HG02798 (cell line): ENCODE measurements at regions not wholly inside any gene's neighbourhood (a gene's known extent, or its start where the extent isn't known, plus 50 kb on each side); places are given as distances from the start of the nearest gene placed in this dataset.

Experiments used
- ATAC-seq: cut with Tn5 transposase; IDR thresholded peaks from one replicate; pipeline ENCODE4 v1.9.1; 2021; ENCODE audit warnings: mild to moderate bottlenecking; ENCODE audit not compliant: unreplicated experiment, poor library complexity

GRCh38 chr1:55368698-55369097 lies 153.5 kb upstream of the USP24 start:
- no peak for ATAC-seq

DNA sequence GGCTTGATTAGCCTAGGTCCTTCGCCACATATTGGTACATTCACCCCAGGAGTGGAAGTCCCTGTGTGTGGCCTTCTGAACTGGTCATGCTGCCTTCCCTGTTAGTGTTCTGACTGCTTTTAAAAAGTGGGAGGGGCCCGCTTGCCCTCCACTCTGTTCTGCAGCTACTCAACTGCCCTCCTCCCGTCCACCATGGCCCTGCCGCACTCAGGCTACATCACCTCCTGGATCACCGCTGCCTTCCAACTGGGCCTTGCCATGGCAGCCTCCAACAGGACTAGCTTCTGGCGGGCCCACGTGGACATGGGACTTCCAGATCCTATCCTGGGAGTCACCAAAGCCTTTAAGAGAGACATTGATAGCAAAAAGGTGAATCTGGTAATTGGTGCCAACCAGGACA lies 152.1 kb upstream of the USP24 start:
- no peak for ATAC-seq

- ATAC-seq = no peak
These were observed 149.1 kb upstream of the USP24 start for GRCh38 chr1:55364216-55364615.

- no peak for ATAC-seq
These were observed 148.1 kb upstream of the USP24 start for GRCh38 chr1:55363268-55363667.

- ATAC-seq = no peak
These were observed 147.4 kb upstream of the USP24 start for GRCh38 chr1:55362558-55362957.

- no peak for ATAC-seq
These were observed 144.4 kb upstream of the USP24 start for GRCh38 chr1:55359611-55360010.

- no peak for ATAC-seq
These were observed 143.4 kb upstream of the USP24 start for GRCh38 chr1:55358581-55358980.

DNA sequence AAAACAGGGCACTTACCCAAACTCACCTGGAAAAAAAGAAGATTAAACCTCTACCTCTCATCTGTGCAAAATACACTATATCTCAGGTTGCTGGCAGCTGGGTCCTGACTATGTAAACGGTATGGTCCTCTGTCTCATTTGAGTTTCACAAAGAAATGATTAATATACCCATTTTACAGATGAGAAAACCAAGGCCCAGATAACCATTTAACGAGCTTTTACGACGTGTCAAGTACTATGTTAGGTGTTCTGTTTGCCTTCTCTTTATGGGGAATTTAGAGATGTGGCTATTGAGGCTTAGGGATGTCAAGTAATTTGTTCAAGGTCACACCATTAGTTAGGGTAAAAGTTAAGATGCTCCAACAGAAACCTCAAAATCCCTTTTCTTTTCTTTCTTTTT lies 140.4 kb upstream of the USP24 start:
- ATAC-seq = no peak

- no peak for ATAC-seq
These were observed 138.8 kb upstream of the USP24 start for GRCh38 chr1:55353707-55354620.

GRCh38 chr1:55352811-55353180 lies 137.6 kb upstream of the USP24 start:
- no peak for ATAC-seq

DNA sequence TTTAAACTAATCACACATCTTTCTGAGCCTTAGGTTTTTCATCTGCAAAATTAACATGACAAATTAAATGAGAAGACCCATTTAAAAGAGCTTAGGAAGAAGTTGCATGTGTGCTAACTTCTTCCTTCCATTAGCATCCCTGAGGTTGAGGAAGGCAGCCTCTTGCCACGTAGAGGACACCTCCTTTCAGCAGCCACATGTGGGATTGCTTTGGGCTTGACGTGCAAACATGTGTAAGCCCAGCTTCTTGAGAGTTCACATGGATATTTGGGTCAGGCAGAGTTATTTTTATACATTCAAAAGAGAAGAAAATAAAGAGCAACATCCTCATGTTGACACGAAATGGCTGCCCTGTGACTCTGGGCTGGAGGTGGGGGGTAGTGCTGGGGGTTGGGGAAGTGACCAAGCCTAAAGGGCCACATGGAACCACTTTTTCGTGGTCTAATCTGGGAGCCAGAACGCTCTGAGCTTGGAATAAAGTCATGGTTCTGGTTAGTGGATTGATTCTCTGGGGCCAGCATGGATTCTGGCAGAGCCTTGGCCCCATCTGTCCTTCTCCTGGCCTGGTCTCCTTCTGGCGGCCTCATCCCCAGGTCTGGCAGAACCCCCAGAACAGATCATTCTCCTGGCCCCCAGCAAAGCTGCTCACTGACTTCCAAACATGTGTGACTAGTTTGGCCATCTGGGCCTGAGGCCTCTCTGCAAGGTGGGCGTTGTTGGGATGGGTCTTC lies 137.1 kb upstream of the USP24 start:
- no peak for ATAC-seq

DNA sequence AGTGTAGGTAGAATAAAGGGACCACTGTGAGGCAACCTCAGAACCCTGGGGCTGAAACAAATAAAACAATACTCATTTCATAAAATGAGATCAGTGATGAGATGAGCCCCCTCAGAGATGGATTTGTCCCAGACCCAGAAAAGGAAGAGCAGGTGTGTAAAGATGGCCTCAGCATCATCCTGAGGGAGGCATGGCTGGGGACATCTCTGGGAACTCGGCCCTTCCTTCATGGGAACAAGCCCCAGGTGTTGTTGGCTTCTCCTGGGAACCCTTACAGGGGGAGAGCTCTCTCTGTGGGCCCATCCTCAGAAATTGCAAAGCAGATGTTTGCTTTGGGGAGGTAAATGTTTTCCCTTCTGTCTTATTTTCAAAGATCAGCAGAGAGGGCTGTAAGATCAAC lies 133.2 kb upstream of the USP24 start:
- no peak for ATAC-seq

DNA sequence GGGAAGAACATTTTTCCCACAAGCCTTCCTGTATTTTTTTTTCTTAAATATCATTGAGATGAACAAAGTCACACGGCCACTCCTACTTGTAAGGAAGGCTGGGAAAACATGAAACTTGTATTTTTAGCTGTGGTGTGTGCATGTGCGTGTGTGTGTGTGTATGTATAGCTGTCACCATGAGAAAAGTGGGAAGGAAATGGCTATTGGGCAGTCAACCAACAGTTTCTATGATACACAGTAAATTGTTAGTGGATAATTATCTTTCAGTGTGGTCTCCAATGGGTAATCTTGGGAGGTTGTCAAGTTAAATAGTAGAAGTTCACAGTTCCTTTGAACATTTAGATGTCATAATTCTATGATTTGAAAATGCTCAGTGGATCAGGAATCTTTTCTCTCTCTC lies 132.7 kb upstream of the USP24 start:
- no peak for ATAC-seq

DNA sequence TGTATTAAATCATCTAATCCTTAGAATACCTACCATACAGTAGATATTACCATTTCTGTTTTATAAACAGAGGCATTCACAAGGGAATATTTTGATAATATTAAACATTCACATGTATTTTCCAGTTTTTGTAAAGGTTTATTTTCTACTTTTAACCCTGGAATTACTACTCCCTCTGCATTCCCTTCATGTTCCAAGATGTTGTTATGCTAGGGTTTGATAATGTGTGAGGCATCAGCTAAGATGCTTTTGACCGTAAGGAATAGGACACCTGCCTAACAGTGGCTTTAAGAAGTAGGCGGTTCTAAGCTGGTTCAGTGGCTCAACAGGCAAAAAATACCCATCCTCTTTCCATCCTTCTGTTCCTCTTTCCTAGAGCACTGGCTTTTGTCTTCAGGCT lies 131.9 kb upstream of the USP24 start:
- no peak for ATAC-seq

DNA sequence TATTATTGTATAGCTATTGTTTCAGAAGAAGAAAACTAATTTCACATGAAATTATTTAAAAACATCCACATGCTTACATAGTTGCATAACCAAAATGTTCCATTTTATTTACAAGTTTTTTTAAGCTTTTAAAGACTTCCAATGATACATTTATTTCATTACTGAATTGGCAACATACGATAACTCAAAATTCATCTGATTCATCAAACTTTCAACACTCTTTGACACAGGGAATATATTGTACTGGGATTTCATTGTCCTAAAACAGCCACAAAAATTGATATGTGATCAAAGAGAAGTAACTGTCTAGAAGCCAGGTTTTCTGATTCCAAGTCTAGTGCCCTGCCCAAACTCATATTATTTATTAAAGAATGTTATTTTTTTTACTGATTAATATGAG lies 131.4 kb upstream of the USP24 start:
- ATAC-seq = no peak

- no peak for ATAC-seq
These were observed 124.5 kb upstream of the USP24 start for GRCh38 chr1:55339681-55340080.

- ATAC-seq = no peak
These were observed 123.3 kb upstream of the USP24 start for GRCh38 chr1:55338448-55338820.

GRCh38 chr1:55337801-55338447 lies 122.8 kb upstream of the USP24 start:
- peak; percentile 63 for ATAC-seq

DNA sequence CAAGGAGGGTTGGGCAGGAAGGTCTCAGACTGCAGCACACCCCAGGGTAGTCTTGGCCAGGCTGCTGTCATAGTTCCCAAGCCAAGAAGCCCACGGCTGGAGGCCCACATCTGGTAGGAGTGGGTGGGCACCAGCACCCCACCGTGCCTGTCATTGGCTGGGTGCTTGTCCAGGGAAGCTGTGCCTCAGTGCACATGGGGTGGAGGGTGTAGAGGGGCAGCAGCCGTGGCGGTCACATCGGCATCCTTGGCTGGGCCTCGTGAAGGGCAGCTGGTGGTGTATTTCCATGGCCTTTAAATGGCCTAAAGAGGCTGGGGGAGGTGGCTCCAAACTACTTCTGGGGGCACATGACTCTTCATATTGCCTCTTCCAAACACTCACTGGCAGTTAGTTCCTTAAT lies 119.6 kb upstream of the USP24 start:
- no peak for ATAC-seq

DNA sequence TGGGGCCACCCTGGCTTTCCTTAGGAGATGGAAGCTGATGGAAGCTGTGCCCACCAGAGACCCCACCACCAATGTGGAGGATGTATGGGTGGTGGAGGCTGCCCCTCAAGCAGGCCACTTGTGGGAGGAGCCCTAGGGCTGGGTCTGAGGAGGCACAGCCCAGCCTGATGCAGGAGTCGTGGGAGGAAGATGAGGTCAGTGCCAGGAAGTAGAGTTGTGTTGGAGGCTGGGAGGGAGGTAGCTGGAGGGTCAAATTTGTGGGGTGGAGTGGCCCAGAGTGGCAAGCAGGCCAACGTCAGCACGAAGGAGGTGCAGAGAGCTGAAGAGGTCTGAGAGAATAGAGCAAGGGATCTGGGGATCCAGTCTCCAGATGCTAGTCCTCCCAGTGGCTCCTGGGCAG lies 119.0 kb upstream of the USP24 start:
- ATAC-seq = no peak

- ATAC-seq = no peak
These were observed 118.3 kb upstream of the USP24 start for GRCh38 chr1:55333461-55333860.
